ENCODE measurements at regions not wholly inside any gene's neighbourhood (a gene's known extent, or its start where the extent isn't known, plus 50 kb on each side); places are given as distances from the start of the nearest gene placed in this dataset.
"Not testable (repeated sequence)": the region's sequence is repeated elsewhere in the genome, so short reads cannot be mapped to it uniquely, and the experiment has no call there.

DNA sequence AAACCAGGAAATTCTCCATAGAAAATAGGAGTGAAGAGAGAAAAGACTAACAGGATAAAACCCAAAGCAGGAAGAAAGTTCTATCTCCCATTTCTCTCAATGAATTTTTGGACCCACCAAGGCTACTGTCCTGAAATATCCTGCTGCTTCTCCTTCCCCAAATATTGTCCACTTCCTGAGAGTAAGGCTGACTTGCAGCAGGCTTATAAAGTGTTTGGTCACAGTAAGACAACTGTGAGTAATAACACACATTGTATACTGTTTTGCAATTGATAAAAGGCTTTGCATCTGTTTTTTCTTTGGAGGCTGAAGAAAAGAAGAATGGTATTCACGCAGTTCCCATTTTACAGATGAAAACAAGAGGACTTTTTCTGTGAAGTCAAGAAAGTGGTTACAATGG, 52.8 kb downstream of the FOXD4L6 start:
- DNase-seq (ENCODE audit: low spot score) = not testable (repeated sequence)

DNA sequence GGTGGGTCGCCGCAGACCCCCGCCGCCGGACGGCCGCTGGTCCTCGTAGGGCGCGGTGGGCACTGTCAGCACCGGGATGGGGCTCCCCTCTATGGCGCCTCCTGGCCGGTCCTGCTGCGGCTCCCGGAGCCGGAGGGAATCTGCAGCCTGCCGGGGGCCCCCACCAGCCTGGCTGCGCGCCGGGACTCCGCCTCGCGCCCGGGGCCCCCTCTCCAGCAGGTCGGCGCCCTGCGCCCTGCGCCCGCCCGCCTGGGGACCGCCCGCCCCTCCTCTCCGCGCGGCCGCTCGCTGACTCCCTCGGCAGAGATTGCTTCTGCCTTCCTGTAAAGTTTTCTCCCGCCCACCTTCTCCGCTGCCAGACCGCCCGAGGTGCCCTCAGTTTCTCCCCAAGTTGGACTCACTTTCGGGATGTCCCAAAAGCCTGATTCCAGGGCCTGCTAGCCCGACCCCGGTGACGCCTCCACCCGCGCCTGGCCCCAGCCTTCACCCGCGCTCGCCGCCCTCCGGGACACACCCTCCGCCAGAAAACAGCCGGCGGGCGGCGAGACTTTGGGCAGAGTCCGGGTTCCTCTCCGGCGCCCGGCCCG, 54.0 kb downstream of the FOXD4L6 start:
- peak; percentile 12 for DNase-seq (ENCODE audit: low spot score)

DNA sequence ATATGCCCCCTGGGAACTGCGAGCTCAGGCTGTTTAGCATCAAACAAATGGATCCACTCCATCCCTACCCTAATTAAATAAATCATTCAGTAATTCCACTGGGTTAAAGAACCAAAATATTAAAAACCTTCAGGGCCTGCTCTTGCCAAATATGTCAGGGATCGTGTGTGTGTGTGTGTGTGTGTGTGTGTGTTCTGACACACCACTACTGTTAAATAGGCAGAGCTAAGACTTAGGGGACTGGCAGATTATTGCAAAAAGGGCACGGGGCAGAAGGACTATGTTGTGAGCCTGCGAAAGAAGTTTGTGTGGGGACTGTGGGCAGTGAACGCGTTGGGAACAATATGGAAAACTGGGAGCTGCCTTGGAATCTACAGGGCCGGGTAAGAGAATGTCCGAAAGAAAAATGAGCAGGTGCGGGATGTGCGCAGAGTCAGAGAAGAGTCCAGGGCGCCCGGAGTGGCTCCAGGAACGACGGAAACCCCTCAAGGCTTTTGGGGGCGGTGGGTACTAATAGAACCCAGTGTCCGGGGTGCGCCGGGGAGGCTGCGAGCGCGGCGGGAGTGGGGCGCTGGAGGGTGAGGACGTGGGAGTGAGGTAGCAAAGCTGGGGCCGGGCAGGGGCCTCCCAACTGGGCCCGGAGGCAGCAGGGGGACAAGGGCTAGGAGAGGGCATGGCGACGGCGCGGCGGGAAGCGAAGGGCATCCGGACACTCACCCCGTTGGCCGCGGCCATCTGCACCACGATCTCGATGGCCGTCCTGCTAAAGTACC, 54.8 kb downstream of the FOXD4L6 start:
- not testable (repeated sequence) for DNase-seq (ENCODE audit: low spot score)

DNA sequence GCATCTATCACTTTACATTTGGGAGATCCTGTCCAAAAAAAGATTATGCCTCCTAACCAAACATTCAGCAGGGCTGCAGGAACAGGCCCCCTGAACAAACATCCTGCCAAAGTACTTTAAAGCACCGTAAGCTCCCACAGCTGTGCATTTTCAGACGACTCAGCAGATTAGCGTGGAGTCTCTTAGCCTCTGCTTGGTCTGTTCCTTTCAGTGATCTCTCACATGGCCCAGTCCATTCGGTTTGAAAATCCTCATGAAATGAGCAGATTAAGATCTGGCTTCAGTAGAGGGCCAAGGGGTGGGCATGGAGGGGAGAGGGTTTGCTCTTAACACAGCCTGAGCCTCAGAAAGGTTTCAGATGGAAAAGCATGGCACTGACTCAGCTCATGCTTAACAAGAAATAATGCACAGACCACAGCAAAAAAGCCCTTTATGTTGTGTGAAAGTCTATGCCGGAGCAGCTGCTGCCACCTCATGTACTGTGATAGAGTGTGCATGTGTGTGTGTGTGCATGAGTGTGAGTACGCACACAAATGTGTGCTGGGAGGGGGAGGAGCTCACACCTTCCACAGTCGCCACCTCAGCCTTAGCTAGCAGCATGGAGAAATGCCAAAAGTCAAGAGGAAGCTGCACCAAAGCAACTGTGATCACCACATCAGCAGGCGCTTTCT, 64.2 kb downstream of the FOXD4L6 start:
- DNase-seq (ENCODE audit: low spot score) = not testable (repeated sequence)

DNA sequence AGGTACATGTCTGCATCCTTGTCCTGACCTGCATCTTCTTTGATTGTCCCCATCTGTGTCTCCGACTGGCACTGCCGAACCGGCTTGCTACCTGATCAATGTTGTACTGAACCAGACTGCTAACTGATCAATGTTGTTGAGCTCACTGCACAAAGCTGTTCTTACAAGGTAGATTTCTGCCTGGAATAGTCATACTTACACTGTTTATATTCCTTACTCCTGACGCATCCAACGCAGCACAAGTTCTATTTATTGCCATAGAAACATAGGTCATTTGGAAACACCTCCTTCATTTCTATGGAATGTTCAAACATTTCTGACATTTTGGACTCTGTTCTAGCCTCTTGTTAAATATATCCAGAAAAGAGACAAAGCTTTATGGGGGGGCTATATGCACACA, 65.2 kb downstream of the FOXD4L6 start:
- not testable (repeated sequence) for DNase-seq (ENCODE audit: low spot score)

DNA sequence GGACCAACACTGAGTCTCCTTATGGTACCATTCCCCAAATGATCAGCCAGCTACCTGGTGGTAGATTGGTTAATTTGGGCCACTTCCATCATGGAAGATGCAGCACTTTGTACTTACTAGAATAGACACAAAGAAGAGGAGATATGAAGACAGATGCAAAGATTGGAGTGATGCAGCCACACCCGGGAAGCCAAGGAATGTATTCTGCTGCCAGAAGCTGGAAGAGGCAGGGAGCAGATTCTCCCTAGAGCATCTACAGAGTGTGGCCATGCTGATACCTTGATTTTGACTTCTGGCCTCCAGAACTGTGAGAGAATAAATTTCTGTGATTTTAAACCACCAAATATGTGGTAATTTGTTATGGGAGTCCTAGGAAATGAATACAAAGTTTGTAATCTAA, 68.9 kb downstream of the FOXD4L6 start:
- not testable (repeated sequence) for DNase-seq (ENCODE audit: low spot score)

DNA sequence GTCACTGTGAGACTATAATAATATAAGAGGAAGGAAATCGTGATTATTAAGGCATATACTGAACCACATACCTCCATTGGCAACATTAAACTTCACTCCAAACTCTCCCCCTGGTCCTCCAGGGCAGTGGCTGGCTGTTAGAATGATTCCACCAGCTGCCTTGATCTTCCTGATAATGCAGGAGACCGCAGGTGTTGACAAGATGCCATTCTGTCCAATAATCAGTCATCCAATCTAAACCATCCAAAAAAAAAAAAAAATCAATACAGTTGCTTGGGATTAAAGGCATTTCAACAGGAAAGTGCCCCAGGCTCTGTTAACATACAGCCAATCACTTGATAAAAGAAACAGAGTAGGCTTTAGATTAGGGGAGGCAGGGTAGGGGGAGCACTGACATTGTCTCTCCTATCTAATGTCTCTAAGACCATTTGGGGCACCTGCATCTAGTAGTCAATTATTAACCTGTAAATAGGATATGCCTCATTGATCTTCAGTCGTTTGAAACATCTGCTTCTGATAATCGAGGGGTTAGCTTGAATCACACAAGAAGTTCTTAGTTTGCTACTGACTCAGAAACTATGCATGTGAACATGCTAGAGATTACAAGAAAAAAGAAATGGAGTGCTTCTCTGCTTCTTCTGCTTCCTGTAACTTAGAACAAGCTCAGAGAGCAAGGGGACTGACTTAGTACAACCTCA, 74.7 kb downstream of the FOXD4L6 start:
- not testable (repeated sequence) for DNase-seq (ENCODE audit: low spot score)

DNA sequence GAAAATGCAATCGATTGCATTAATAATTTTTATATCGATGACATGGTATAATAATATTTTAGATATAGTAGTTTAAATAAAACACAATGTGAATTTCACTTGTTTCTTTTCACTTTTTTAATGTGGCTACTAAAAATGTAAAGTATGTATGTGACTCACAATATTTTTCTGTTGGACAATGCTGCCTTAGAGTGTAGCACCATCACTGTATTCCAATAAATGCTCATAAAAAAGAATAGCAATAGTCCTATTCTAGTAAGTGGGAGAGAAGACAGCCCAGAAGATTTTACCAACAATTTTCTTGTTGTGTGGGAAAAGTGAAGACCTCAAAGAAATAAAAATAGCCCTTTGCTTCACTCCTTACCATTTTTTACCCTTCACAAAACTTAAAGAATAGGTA, 79.8 kb downstream of the FOXD4L6 start:
- not testable (repeated sequence) for DNase-seq (ENCODE audit: low spot score)

DNA sequence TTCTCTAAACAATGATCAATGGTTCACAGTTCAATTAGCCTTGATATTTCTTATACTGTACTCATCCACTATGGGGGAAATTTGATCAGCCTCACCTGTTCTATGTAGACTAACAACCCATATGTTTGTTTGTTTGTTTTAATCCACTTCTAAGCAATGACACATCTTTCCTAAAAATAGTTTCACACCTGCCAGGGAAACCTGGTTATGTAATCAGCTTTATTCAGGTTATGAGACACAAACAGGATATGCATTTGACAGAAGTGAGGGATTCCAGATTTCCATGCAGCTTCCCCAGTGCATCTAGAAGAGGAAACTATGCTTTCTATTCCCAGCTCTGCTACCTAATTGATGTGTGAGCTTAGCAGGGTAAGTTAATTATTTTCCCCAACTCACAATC, 80.7 kb downstream of the FOXD4L6 start:
- DNase-seq (ENCODE audit: low spot score) = not testable (repeated sequence)

DNA sequence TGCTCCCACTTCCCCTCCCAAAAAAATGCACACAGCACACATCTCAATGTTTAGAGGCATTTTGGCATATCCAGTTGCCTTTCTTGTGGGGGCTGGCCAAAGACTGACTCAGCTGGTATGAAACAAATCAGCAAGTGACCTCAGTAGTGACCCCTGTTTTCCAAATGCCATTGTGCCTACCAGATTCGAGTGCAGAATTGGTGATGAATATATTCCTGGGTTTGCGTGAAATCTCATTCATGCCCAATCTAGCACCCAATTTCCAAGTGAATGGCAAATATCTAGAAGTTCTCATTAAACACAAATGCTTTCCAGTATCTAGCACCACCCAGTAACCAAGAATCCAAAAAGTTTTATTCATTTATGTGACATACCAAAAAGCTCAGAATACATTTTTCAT, 83.6 kb downstream of the FOXD4L6 start:
- not testable (repeated sequence) for DNase-seq (ENCODE audit: low spot score)

DNA sequence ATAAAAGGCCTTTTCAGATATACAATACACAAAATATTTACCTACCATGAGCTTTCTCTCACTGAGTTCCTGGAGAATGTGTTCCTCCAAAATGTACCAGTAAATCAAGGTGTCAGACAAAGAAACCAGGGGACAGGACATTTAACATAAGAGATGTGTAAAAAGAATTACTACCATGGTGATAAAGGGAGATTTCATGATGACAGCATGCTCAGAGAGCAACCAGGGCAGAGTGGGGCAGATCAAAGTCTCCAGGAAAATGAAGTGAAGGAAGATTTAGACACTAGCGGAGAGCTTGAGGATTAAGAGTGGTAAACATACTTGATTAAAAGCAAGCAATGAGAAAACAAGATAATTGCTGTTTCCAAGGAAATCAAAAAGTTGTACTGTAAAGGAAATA, 85.0 kb downstream of the FOXD4L6 start:
- DNase-seq (ENCODE audit: low spot score) = not testable (repeated sequence)

DNA sequence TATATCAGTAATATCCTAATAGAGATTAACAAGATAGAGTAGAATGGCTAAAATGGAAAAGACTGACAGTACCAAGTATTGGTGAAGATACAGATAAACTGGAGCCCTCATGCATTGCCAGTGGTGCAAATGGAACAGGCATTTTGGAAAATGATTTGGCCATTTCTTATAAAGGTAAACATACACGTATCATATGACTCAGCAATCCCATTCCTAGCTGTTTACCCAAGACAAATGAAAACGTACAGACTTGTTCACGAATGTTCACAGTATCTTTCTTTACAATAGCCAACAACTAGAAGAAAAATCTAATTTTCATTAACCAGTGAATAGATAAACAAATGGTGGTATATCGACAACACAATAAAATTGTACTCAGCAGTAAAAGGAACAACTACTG, 86.4 kb downstream of the FOXD4L6 start:
- not testable (repeated sequence) for DNase-seq (ENCODE audit: low spot score)

DNA sequence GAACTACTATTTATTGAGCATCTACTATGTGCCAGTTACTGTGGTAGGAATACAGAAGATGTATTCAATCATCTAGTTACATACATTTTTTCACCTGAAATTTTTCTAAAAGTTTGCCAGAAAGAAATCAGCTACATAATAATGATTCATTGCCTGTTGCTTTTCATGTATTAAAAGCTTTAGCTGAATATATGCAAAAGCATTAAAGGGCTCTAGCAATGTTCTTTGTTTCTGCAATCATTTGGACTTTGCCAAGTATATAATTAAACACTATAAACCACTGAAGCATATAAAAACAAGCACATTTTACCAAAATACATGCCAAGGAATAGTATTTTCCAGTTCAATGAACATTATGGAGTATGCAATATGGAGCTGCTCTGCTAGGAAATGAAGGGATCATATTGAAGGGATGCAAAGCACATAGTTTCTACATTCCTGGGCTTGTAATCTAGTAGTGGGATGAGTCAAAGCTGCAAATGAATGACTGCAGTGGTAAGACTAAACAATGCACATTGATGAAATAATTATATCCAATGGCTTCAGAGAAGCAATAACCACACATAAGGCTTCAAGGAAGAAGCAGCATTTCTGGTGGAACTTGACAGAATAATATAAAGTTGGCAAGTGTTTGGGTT, 87.7 kb downstream of the FOXD4L6 start:
- DNase-seq (ENCODE audit: low spot score) = not testable (repeated sequence)

DNA sequence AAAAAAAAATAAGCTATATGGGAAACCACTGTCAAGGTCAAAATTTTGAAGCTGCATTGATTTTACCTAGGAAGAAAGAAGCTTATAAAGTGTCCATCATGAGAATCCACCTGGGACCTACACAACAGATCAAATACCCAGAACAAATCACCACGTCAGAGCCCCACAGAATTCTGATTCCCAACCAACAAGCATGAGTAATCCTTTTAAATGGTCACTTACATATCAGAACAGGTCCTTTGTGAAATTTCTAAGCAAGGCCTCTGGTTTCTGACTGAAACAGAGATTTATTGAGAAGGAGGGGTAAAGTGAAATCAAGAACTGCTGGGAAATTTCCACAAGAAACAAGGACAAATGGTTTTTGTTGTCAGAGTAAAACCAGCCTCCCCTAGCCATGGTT, 93.2 kb downstream of the FOXD4L6 start:
- DNase-seq (ENCODE audit: low spot score) = not testable (repeated sequence)

DNA sequence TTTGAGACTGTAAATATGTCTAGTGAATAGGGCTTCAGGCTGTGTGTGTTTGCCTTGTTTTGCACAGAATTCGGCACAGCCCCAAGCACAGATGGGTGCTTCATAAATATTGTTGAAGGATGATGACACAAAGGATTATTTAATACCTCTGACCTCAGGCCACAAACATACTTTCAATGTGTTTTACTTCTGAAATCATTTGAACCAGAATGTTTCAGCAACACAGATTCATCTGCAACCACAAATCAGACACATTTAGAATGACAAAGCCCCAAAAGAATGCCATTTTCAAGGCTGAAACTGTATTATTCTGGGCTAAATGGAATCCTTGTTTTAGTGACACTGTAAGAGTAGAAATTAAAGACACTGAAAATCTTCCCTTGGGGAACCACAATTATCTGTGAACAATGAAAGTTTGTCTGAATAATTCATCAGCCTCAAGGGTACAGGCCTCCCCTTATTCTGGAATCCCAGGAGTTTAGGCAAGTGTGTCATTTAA, 93.7 kb downstream of the FOXD4L6 start:
- DNase-seq (ENCODE audit: low spot score) = not testable (repeated sequence)

DNA sequence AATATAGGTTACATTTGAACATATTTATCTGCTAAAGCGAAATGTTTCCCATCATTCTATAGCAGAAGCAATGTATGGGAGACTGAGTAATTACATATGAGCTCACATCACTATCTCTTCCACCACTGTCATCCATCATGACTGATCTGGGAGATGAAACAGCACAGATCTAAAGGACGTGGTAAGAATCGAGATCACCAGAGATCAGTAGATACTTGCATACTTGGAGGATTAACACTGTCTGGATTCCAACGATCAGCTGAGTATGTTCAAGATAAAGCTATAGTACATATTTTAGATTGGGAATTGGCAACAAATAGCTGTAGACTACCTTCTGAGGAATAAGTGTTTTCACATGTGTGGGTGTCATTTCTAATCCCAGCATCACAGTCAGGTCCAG, 94.6 kb downstream of the FOXD4L6 start:
- DNase-seq (ENCODE audit: low spot score) = not testable (repeated sequence)

DNA sequence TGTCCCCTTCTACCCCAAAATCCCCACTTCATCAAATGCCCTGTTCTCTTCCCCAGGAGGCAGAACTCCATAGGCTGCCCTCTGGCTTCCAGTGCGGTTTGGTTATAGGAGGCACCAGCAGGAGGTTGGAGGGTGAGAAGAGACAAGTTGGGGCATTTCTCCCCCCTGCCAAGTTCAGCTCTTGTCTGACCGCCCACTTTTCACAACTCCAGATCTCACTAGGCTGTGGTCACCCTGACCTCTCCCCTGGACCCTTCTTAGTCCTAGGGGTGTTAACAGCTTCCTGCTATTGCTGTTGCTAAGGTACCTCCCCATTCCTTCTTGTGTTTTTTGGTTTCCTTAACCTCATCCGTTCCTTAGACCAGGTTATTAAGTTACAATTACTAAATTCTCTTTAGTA, 95.1 kb downstream of the FOXD4L6 start:
- DNase-seq (ENCODE audit: low spot score) = not testable (repeated sequence)

DNA sequence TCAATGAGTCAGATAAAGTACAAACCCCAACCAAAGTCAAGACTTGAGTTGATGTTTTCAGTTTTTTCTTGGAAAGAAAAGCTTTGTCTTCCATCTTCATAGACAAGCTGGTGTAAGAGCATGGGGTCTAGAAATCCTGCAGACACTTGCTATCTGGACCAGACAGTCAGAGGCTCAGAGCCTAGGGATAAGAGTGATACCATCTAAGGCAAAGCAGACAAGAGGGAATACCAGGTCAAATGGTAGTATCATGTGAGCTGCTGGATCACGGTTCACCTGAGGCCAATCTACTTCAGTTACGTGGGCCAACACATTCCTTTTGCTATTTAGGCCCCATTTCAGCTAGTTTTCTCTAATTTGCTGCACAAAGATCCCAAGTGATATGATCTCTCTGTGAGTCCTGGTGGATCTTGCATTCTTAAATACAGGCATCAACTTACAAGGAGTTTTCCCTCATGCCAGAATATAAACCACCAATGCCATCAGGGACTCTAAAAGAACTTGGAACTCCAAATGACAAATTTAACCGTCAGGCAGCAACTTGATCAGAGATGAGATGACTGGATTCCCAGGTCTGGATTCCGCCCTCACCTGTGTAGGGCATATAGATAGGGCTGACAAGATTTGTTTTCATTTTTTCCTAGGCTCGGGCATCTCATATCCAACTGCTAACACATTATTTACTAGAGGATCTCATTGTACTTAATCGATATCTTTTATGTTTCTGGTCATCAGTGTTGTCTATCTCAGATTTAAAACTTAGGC, 101.4 kb downstream of the FOXD4L6 start:
- not testable (repeated sequence) for DNase-seq (ENCODE audit: low spot score)

DNA sequence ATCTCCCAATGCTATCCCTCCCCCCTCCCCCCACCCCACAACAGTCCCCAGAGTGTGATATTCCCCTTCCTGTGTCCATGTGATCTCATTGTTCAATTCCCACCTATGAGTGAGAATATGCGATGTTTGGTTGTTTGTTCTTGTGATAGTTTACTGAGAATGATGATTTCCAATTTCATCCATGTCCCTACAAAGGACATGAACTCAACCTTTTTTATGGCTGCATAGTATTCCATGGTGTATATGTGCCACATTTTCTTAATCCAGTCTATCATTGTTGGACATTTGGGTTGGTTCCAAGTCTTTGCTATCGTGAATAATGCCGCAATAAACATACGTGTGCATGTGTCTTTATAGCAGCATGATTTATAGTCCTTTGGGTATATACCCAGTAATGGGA, 106.1 kb downstream of the FOXD4L6 start:
- DNase-seq (ENCODE audit: low spot score) = not testable (repeated sequence)

DNA sequence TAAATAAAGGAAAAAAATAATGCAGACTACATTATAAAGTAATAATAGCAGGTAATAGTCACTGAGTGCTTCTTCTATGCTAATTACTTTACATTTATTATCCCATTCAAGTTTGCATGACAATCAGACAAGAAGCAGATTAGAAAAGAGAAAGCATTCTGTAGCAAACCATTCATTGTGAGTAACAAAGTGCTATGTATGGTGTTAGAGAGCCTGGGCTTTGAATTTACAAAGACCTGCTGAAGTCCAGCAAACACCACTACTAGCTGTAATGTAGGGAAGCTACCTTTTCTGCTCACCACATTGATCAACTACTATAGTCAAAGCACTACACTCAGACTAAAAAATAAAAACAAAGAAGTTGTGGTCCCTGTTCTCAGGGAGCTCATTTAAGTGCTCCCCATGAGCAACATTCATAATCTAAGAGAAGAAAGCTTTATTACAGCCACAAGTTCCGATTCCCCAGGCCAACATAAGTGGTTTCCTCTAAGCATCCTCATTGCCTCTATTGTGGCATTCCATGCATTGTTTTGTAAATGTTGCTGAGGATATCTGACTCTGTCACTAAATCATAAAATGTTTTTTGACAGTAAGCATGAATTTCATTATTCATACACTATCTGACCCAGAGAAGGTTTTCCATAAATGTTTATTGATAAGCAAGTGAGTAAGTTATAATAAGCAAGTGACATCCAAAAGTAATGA, 108.5 kb downstream of the FOXD4L6 start:
- DNase-seq (ENCODE audit: low spot score) = not testable (repeated sequence)
